G401 (cell line): ENCODE measurements at regions not wholly inside any gene's neighbourhood (a gene's known extent, or its start where the extent isn't known, plus 50 kb on each side); places are given as distances from the start of the nearest gene placed in this dataset.

Experiments used
- DNase-seq: peaks from one replicate; pipeline ENCODE4 v3.0.0-alpha.2; 2015; ENCODE audit warnings: low spot score
- in situ Hi-C: cut with HindIII; loops from 2 replicates; pipeline ENCODE4 v1.10.0; 2016; ENCODE audit warnings: low sequenced_read_pairs, mixed read lengths

- DNase-seq, result no peak
- in situ Hi-C loops, result no loop called here
Measured at GRCh38 chr11:80613655-80614054, 1172.8 kb upstream of the TENM4 start.

DNA sequence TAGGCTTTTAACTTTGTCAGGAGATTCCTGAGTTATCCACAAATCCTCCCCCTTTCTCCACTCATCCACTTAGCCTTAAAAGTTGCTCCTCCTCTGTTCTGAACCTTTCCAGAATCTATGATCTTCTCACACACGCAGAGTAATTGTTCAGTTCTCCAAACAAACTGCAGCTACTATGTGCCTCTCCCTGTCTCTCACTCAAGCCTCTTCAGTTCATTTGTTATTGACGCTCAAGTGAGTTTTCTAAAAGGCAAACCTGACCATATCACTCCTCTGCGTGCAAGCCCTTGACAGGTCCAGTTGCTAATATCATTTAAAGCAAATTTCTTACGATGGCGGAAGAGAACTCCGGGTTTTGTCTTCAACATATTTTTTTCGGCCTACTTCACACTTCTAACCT lies 1169.7 kb upstream of the TENM4 start:
- DNase-seq, result no peak
- in situ Hi-C loops, result no loop called here

DNA sequence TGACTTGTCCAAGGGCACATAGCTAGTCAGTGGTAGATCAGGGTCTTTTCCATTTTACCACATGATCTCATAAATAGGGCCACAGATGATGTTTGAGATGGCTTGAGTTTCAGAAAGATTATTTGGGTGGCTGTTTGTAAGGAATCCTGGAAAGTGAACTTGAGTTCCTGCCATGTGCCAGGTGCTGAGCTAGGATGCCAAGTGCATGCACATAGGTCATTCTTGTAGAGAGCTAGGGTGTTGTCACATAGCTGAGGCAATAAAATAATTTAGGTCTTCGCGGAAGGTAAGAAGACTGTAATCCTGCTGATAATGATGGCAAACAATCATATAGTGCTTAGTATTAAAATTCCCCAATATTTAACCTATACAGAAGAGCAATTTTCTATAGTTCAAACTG lies 1162.6 kb upstream of the TENM4 start:
- no peak for DNase-seq
- in situ Hi-C loops, result no loop called here

- in situ Hi-C loops, result no loop called here
- no peak for DNase-seq
Measured at GRCh38 chr11:80598905-80599304, 1158.1 kb upstream of the TENM4 start.

GRCh38 chr11:80596291-80596810 lies 1155.5 kb upstream of the TENM4 start:
- no peak for DNase-seq
- in situ Hi-C loops, result no loop called here

DNA sequence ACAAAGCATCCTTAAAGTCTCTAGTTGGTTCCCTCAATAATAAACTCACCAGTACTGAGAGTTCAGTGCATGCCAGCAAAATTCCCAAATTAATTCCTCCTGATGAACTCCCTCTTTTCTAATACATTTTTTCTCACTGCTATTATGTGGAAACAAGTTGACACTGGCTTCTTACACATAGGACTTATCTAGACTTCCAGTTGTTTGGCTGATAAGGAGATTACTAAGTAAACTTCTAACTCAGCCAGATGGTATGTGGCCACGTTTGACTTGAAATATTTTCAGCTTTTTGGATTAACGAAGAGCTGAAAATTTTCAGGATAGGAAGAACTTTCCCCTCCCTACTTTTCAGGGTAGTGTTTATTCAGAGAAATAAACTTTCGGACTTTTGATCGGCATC lies 1154.2 kb upstream of the TENM4 start:
- in situ Hi-C loops, result no loop called here
- no peak for DNase-seq

DNA sequence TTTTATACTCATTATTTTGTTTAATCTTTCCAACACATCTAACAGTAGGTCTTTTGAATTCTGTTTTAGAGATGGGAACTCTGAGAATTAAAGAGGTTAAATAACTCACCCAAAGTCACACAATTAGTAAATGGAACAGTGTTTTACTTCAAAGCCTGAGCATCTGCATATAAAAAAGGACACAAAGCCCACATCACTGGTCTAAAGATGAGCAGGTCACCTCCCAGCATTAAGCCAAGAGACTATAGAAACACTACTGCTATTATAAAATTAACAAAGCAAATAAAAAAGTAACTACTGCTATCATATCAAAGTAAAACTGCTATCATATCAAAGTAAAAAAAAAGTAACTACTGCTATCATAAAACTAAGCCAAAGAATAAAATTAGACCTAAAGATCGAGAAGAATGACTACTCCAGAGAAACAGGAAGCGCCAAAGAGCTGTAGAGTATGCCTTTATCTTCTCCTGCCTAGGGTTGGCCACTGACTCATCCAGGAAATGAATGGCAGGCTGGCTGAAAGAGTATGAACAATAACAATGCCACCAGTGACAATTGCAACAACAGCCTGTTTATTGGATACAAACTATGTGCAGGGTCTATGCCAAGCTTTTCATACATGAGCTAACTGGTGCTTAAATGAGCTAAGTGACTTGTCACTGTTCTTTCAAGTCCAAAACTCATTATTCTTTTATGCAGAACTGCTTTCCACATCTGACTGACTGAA lies 1153.0 kb upstream of the TENM4 start:
- in situ Hi-C loops, result no loop called here
- no peak for DNase-seq

DNA sequence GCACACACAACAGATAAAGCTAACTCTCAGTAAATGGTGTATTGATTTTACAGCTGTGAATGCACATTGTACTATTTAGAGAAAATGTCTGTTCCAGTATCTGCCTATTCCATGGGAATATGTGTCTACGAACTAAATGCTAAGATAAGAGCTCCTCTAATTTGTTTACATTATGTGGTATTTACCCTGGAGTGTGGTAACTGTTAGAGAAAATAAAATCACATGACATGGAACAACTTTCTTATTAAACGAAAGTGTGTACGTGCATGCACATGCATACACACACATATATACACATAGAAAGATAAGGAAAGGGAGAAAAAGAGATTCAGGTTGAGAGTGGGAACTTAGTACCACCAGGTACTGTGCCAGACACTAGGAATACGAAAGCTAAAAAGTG lies 1151.7 kb upstream of the TENM4 start:
- DNase-seq, result no peak

DNA sequence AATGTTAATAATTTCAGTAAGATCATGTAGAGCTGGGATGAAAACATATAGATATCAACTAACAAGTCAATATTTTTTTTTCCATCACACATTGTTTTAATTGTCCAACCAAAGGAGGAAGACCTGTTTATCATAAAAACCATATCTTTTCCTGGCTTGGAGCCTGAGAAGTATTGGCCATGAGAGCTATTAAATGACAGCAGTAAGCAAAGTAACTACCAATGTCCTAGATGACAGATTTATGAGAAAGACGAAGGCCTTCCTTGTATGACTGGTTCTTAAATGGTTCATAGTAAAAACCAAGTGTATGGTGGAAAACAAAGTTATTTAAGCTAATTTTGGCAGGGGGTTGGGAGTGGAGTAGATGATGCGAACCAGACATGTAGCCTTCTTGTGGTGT lies 1147.1 kb upstream of the TENM4 start:
- in situ Hi-C loops, result no loop called here
- DNase-seq, result no peak

More for the DNA sequence above, 1151.7 kb upstream of the TENM4 start:
- in situ Hi-C loops, result no loop called here

DNA sequence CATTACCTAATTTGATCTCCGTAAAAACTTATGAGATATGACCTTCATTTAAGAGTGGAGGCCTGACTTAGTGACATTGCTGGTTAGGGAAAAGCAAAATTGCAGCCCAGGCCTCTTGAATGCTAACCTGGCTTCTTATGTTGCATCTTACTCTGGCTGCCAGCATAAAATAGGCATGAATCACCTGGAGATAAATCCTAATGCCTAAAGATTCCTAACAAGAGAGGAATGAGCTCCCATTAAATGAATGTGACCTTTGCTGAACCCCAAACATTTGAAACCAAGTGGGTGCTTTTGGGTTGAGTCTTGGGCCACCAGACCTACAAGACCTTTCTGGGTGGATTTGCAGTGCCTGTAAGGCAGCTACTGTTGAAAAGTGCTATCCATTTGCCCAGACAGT lies 1145.6 kb upstream of the TENM4 start:
- in situ Hi-C loops, result no loop called here
- no peak for DNase-seq

GRCh38 chr11:80584661-80585060 lies 1143.8 kb upstream of the TENM4 start:
- in situ Hi-C loops, result no loop called here
- DNase-seq, result no peak

DNA sequence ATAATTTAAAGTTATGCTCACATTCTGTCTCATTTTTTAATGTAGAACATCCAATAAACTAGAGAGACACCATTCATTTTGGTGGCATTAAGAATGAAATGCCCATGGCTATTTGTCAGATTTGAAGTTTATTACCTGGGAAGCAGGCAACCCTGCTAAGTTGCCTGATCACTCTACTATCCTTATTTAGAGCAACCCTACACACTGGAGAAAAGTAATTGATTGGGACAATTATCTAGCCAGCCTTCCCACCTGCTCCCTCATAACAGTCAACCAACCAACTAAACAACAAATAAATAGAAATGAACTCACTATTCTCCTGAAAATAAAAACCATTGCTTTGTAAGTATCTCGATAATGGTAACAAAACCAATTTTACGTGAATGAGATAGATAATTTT lies 1129.0 kb upstream of the TENM4 start:
- DNase-seq, result no peak
- in situ Hi-C loops, result no loop called here

DNA sequence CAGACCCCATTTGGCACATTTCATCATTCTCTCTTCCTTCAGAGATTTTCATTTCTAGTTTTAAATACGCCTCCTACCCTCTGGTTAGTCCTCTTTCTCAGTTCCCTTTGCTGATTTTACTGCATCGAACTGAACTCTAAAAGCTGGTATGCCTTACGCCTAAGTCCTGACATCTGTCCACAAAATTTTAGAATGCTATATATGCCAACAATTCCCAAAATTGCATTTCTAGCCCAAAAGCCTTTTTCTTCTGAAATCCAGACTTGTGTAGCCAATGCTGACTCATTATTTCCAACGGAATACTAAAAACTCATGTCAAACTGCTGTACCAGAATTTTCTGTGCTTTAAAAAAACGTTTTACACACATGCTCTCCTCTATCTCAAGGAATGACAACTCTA lies 1124.4 kb upstream of the TENM4 start:
- in situ Hi-C loops, result no loop called here
- no peak for DNase-seq

DNA sequence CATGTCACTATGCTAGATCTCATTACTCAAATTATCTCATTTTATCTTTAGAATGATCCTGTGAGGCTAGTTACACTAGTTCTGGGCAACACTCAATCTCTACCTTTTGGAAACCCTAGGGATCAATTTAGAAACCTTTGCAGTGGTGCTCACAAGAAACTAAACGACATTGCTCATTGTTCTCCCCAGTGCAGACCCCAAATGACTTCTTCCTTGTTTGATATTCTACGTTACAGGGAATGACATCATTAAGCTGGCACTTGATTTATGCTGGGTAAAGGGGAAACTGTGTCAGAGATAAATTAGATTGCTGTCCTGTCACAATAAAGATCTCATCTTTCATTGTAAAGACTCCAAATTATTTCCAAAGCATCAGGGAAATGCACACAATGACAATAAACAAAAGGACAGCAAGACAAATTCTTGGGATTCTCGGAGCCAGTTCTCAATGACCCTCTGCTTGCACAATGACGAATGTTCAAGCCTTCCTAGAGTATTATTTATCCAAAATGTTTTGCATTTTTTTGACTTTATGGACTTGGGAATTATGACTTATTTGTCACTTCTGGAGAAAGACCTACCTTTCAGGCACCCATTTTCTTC lies 1121.8 kb upstream of the TENM4 start:
- DNase-seq, result no peak
- in situ Hi-C loops, result no loop called here

- no peak for DNase-seq
- in situ Hi-C loops, result no loop called here
Measured at GRCh38 chr11:80559942-80560341, 1119.1 kb upstream of the TENM4 start.

DNA sequence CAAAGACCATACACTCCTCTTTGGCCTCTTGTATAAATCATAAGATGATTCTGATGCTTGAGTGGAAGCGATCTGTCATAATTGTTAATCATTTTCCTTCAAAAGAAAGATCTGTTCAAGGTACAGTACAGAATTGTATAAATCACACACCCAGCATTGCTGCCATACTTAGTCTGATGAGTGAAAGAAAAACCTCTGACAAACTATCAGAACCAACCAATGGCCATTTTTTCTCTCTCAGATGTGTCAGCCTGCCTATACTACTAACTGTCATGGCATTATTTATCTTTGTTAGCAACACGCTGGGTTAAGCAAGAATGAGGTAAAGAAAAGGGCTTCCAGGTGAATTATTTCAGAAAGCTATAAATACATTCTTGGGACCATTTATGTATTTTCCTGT lies 1112.7 kb upstream of the TENM4 start:
- in situ Hi-C loops, result no loop called here

DNA sequence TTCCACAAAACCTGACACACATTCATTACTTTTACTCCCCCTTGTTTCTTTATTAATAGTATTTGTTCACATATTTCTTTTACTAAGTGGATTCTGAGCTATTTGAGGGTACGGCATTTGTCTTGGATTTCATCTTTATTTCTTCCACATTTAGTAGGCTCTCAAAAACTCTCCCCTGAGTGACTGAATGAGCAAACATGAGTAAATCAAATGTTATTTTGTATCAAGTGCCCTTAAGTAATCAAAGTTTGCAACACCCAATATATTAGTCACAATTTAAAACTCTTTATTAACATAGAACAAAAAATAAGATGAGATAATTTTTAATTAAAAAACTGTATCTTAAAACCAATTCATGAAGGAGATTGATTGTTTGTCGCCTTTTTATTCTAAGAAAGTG lies 1101.9 kb upstream of the TENM4 start:
- in situ Hi-C loops, result no loop called here
- DNase-seq, result no peak

More for the DNA sequence above, 1112.7 kb upstream of the TENM4 start:
- no peak for DNase-seq

- in situ Hi-C loops, result no loop called here
- no peak for DNase-seq
Measured at GRCh38 chr11:80538040-80538439, 1097.2 kb upstream of the TENM4 start.

DNA sequence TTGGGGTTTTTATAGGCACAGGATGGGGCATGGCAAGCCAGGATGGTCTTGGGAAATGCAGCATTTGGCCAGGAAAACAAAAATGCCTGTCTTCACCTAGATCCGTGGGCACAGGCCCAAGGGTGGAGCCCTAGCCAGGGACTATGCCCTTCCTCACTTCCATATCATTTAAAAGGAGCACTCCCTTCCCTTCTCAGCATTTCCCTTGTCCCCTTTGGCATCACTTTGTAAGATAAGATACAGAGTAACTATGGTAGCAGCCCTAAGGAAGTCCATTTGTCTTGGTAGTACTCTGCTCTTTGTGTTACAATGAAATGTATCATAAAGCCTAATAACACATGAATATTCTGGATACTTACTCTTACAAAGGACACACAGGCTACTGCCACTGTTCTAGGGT lies 1092.6 kb upstream of the TENM4 start:
- in situ Hi-C loops, result no loop called here

DNA sequence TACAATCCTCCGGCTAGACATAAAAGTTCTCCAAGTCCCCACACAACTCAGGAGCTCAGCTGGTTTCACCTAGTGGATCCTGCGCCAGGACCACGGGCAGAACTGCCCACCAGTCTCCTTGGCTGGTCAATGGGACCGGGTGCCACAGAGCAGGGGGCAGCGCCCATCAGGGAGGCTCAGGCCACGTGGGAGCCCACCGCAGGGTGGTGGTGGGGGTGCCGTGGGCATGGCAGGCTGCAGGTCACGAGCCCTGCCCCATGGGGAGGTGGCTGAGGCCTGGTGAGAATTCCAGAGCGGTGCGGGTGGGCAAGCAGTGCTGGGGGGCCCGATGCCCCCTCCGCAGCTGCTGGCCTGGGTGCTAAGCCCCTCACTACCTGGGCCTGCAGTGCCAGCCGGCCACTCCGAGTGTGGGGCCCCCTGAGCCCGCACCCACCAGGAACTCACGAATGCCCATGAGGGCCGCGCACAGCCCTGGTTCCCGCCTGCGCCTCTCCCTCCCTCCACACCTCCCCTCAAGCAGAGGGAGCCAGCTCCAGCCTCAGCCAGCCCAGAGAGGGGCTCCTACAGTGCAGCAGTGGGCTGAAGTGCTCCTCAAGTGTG lies 1091.9 kb upstream of the TENM4 start:
- in situ Hi-C loops, result no loop called here
- no peak for DNase-seq

More for the DNA sequence above, 1092.6 kb upstream of the TENM4 start:
- DNase-seq, result no peak

DNA sequence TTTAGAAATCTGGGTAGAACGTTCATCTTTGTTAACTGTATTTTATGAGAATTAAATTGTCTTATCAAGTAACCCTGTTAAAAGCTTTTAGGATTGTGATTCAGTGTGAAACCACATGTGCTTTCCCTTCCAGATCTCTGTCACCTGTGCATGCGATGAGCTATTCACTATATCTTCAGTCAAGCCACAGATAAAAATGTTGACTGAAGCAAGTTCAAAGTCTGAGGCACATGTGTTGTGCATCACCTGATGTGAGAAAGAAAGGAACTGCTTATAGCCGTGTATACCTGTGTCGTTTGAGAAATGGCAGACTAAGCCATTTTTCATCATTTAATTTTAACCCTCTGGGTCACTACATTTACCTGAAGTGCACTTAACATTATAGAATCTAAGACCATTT lies 1088.9 kb upstream of the TENM4 start:
- no peak for DNase-seq
- in situ Hi-C loops, result no loop called here
